Erythroblast (primary cell): ENCODE measurements at regions not wholly inside any gene's neighbourhood (a gene's known extent, or its start where the extent isn't known, plus 50 kb on each side); places are given as distances from the start of the nearest gene placed in this dataset.

ENCODE experiments used
- GATA1 ChIP-seq: IDR thresholded peaks from 2 replicates; pipeline ENCODE4 v1.6.1; 2011; ENCODE audit warnings: low read depth, mild to moderate bottlenecking, control low read depth, low read length, moderate library complexity
- POLR2A ChIP-seq: IDR thresholded peaks from 2 replicates; pipeline ENCODE4 v1.6.1; 2011; ENCODE audit warnings: mild to moderate bottlenecking, low read length

DNA sequence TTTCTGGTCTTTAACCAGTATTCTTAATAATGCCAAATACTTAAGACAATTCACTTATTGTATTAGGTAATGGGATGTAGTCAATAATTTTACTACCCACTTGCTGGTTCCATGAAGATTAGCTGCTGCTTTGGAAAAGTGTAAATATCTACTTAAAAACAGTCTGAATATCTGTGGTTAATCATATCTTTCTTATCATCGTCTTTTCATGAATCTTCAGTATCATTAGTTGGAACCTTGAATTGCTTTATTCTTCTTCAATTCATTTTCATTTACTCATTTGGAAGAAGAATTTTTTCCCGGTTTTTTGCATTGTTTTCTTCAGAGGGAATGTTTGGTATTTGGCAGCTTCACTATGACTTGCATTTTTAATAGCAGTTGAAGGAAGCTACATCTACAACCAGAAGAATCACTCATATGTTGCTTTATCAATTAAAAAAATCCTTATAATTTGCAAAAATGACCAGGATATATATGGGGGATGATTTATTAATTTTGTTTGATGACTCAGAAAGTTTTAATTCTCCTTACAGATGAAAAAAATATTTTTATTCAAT is 1398.3 kb upstream of the CDH6 start:
- TF ChIP-seq POLR2A: no peak
- no peak for TF ChIP-seq GATA1
